Keratinocyte (primary cell): ENCODE measurements at regions not wholly inside any gene's neighbourhood (a gene's known extent, or its start where the extent isn't known, plus 50 kb on each side); places are given as distances from the start of the nearest gene placed in this dataset.

Experiments used
- DNase-seq: peaks from one replicate; pipeline ENCODE4 v3.0.0-alpha.2; 2011; ENCODE audit warnings: low read depth, missing footprints, low spot score
- FAIRE-seq: peaks from 2 replicates; lab custom pipeline; 2011; peaks lifted over from hg19 to GRCh38; lab: Jason Lieb, UNC
- H2AFZ ChIP-seq: 2 replicates; pipeline ENCODE4 v1.6.0; 2012; ENCODE audit warnings: low read length, control low read depth, inconsistent platforms; ENCODE audit not compliant: control insufficient read depth
- H3K27ac ChIP-seq: 2 replicates; pipeline ENCODE4 v1.5.1; 2011; ENCODE audit warnings: low read length; ENCODE audit not compliant: control insufficient read depth, insufficient read depth
- H3K27me3 ChIP-seq: 3 replicates; pipeline ENCODE4 v1.6.0; 2011; ENCODE audit warnings: low read length; ENCODE audit not compliant: control insufficient read depth, insufficient read depth; ENCODE audit errors: extremely low read depth
- H3K36me3 ChIP-seq, 2 experiments: 2 replicates in 1 of 2; 3 replicates in 1 of 2; pipeline ENCODE4 v1.5.1; 2011; ENCODE audit warnings: low read length in 2 of 2, mild to moderate bottlenecking in 1 of 2; ENCODE audit not compliant: control insufficient read depth in 2 of 2, insufficient read depth in 2 of 2; ENCODE audit errors: extremely low read depth in 1 of 2
- H3K4me1 ChIP-seq: 3 replicates; pipeline ENCODE4 v1.5.1; 2011; ENCODE audit warnings: low read length; ENCODE audit not compliant: control insufficient read depth, insufficient read depth; ENCODE audit errors: extremely low read depth
- H3K4me2 ChIP-seq: 3 replicates; pipeline ENCODE4 v1.6.0; 2011; ENCODE audit warnings: low read depth, low read length; ENCODE audit not compliant: control insufficient read depth, insufficient read depth; ENCODE audit errors: extremely low read depth
- H3K4me3 ChIP-seq, 3 experiments: fragments of 200-600 bp in 1 of 3; sonication (generic) in 1 of 3; 2 replicates in 2 of 3; 3 replicates in 1 of 3; pipeline ENCODE4 v1.5.1; 2011 to 2016; ENCODE audit warnings: low read length in 3 of 3, mild to moderate bottlenecking in 3 of 3, control low read depth in 2 of 3, inconsistent platforms in 1 of 3, low read depth in 1 of 3, mixed read lengths in 1 of 3, mixed run types in 1 of 3, moderate library complexity in 1 of 3; ENCODE audit not compliant: control insufficient read depth in 2 of 3, insufficient read depth in 2 of 3; ENCODE audit errors: extremely low read depth in 1 of 3
- H3K79me2 ChIP-seq: 2 replicates; pipeline ENCODE4 v1.6.0; 2012; ENCODE audit warnings: low read length; ENCODE audit not compliant: control insufficient read depth, insufficient read depth
- H3K9ac ChIP-seq: 3 replicates; pipeline ENCODE4 v1.6.0; 2011; ENCODE audit warnings: low read length; ENCODE audit not compliant: control insufficient read depth, insufficient read depth; ENCODE audit errors: extremely low read depth
- H3K9me1 ChIP-seq: 3 replicates; pipeline ENCODE4 v1.6.0; 2011; ENCODE audit warnings: low read length; ENCODE audit not compliant: control insufficient read depth, insufficient read depth; ENCODE audit errors: extremely low read depth
- H3K9me3 ChIP-seq: 2 replicates; pipeline ENCODE4 v1.5.1; 2012; ENCODE audit warnings: low read depth, low read length; ENCODE audit not compliant: control insufficient read depth
- H4K20me1 ChIP-seq: 3 replicates; pipeline ENCODE4 v1.6.0; 2011; ENCODE audit warnings: low read length; ENCODE audit not compliant: control insufficient read depth, insufficient read depth; ENCODE audit errors: extremely low read depth
- EZH2 ChIP-seq: IDR thresholded peaks from one replicate; pipeline ENCODE4 v1.6.1; 2012; ENCODE audit warnings: inconsistent platforms, mild to moderate bottlenecking, low read length, moderate library complexity
- dilution Hi-C: fragments of 300-500 bp; cut with MboI; formaldehyde crosslinking; loops from one replicate; pipeline ENCODE4 v1.7.0; 2020; ENCODE audit warnings: low sequenced_read_pairs; ENCODE audit not compliant: extremely low pct_ligation_motif_present
- TF ChIP-seq, protein P1 (sequence below), 3 experiments: IDR thresholded peaks in 1 of 3; conservative IDR thresholded peaks in 1 of 3; optimal IDR thresholded peaks in 1 of 3; 2 replicates in 2 of 3; 3 replicates in 1 of 3; pipeline versions ENCODE3 to v1.5.1; 2011; ENCODE audit warnings: low read length in 3 of 3, mild to moderate bottlenecking in 3 of 3, moderate library complexity in 2 of 3, control low read depth in 1 of 3, inconsistent platforms in 1 of 3; ENCODE audit not compliant: insufficient read depth in 2 of 3; ENCODE audit errors: extremely low read depth in 1 of 3

DNA sequence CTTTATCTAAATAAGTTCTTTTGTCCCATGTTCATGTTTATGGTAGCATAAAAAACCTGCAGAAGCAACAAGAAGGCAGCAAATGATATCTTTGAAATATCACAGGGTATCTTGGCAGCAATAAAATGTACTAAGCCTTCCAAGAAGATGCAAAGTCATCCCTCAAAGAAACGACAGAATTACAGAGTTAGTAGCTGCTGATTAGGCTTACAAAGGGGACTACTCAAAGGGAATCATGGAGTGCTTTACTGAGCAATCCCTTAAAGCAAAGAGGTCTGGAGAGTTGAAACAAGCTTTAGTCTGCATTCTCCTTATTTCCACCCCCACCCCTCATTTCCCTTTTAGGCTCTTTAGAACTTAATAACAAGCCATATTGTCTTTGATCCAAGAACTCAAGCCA lies 935.0 kb downstream of the SQOR start:
- H3K27ac ChIP-seq, result no peak overlapping the region
- H3K79me2 ChIP-seq, result no peaks in the 10 kb centered on the region
- no peaks in the 10 kb centered on the region for H4K20me1 ChIP-seq
- H3K4me2 ChIP-seq, result no peak overlapping the region
- no peak overlapping the region for H2AFZ ChIP-seq
- no peak overlapping the region for H3K4me3 ChIP-seq
- no peak for TF ChIP-seq EZH2
- TF ChIP-seq, protein P1, sequence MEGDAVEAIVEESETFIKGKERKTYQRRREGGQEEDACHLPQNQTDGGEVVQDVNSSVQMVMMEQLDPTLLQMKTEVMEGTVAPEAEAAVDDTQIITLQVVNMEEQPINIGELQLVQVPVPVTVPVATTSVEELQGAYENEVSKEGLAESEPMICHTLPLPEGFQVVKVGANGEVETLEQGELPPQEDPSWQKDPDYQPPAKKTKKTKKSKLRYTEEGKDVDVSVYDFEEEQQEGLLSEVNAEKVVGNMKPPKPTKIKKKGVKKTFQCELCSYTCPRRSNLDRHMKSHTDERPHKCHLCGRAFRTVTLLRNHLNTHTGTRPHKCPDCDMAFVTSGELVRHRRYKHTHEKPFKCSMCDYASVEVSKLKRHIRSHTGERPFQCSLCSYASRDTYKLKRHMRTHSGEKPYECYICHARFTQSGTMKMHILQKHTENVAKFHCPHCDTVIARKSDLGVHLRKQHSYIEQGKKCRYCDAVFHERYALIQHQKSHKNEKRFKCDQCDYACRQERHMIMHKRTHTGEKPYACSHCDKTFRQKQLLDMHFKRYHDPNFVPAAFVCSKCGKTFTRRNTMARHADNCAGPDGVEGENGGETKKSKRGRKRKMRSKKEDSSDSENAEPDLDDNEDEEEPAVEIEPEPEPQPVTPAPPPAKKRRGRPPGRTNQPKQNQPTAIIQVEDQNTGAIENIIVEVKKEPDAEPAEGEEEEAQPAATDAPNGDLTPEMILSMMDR (optimal IDR thresholded peaks at IDR 0.05 in 1 of 3, IDR thresholded peaks at IDR 0.05 in 1 of 3, conservative IDR thresholded peaks at IDR 0.05 in 1 of 3; ENCODE audit: extremely low read depth in 1 of 3, insufficient read depth in 2 of 3, low read length in 3 of 3), result no peak
- no peak for DNase-seq
- no peaks in the 10 kb centered on the region for H3K27me3 ChIP-seq
- dilution Hi-C loops, result no loop called here
- FAIRE-seq, result no peak
- no peak overlapping the region for H3K9ac ChIP-seq
- no peaks in the 10 kb centered on the region for H3K9me1 ChIP-seq
- H3K9me3 ChIP-seq, result no peaks in the 10 kb centered on the region
- H3K4me1 ChIP-seq, result no peaks in the 10 kb centered on the region
- no peaks in the 10 kb centered on the region for H3K36me3 ChIP-seq

DNA sequence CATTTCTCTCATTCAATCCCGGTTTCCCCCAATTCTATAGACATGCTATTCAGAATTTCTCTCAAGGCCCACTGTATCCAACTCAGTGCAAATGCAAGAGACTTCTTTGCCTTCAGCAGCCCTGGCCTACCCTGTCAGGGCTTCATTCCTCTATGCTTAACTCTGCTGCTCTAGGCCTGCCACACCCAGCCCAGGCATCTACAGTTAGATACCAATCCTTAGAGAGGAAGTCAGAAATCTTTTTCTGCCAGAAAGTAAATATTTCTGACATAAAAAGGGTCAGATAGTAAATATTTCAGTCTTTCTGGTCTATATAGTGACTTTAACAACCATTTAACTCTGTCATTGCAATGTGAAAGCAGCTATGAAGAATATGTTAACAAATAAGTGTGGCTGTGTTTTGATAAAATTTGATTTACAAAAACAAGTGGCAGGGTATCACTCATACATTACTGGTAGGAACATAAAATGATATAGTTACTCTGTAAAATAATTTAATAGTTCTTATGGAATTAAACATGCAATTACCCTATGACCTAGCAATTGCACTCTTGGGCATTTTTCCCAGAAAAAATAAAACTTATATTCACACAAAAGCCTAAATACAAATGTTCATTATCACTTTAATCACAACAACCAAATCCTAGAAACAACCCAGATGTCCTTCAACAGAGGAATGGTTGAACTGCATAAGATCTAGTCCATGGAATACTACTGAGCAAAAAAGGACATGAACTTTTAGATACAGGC lies 942.0 kb downstream of the SQOR start:
- dilution Hi-C loops, result no loop called here
- no peak overlapping the region for H3K9ac ChIP-seq
- H3K4me3 ChIP-seq, result no peak overlapping the region
- no peaks in the 10 kb centered on the region for H3K9me3 ChIP-seq
- no peak for FAIRE-seq
- no peaks in the 10 kb centered on the region for H3K9me1 ChIP-seq
- no peaks in the 10 kb centered on the region for H3K79me2 ChIP-seq
- no peak overlapping the region for H3K4me2 ChIP-seq
- no peak overlapping the region for H2AFZ ChIP-seq
- no peak for DNase-seq
- H3K36me3 ChIP-seq, result no peaks in the 10 kb centered on the region
- H3K27ac ChIP-seq, result no peak overlapping the region
- H3K27me3 ChIP-seq, result no peaks in the 10 kb centered on the region
- H4K20me1 ChIP-seq, result no peaks in the 10 kb centered on the region
- no peaks in the 10 kb centered on the region for H3K4me1 ChIP-seq
- TF ChIP-seq EZH2, result no peak
- TF ChIP-seq, protein P1 (optimal IDR thresholded peaks at IDR 0.05 in 1 of 3, IDR thresholded peaks at IDR 0.05 in 1 of 3, conservative IDR thresholded peaks at IDR 0.05 in 1 of 3; ENCODE audit: extremely low read depth in 1 of 3, insufficient read depth in 2 of 3, low read length in 3 of 3), result no peak
